TTC549 (cell line): ENCODE measurements at regions not wholly inside any gene's neighbourhood (a gene's known extent, or its start where the extent isn't known, plus 50 kb on each side); places are given as distances from the start of the nearest gene placed in this dataset.

Experiments used
- FAIRE-seq: peaks from 2 replicates; lab custom pipeline; 2012; peaks lifted over from hg19 to GRCh38; lab: Jason Lieb, UNC

- no peak for FAIRE-seq
Measured at GRCh38 chr1:56442290-56442877, 137.0 kb downstream of the PLPP3 start.

- FAIRE-seq = no peak
Measured at GRCh38 chr1:56441601-56442000, 137.8 kb downstream of the PLPP3 start.

GRCh38 chr1:56439610-56440264 is 139.6 kb downstream of the PLPP3 start:
- FAIRE-seq = no peak

- no peak for FAIRE-seq
Measured at GRCh38 chr1:56438901-56439551, 140.3 kb downstream of the PLPP3 start.

- no peak for FAIRE-seq
Measured at GRCh38 chr1:56437959-56438358, 141.4 kb downstream of the PLPP3 start.

- no peak for FAIRE-seq
Measured at GRCh38 chr1:56436912-56437417, 142.4 kb downstream of the PLPP3 start.

- no peak for FAIRE-seq
Measured at GRCh38 chr1:56436296-56436695, 143.1 kb downstream of the PLPP3 start.

GRCh38 chr1:56435434-56436262 is 143.7 kb downstream of the PLPP3 start:
- no peak for FAIRE-seq

GRCh38 chr1:56434740-56435139 is 144.6 kb downstream of the PLPP3 start:
- no peak for FAIRE-seq

- no peak for FAIRE-seq
Measured at GRCh38 chr1:56434025-56434424, 145.3 kb downstream of the PLPP3 start.

GRCh38 chr1:56433056-56433577 is 146.2 kb downstream of the PLPP3 start:
- FAIRE-seq = no peak

- no peak for FAIRE-seq
Measured at GRCh38 chr1:56432166-56432971, 147.0 kb downstream of the PLPP3 start.

- FAIRE-seq = no peak
Measured at GRCh38 chr1:56430141-56430839, 149.1 kb downstream of the PLPP3 start.

- FAIRE-seq = no peak
Measured at GRCh38 chr1:56429288-56429687, 150.1 kb downstream of the PLPP3 start.

GRCh38 chr1:56426587-56427381 is 152.6 kb downstream of the PLPP3 start:
- no peak for FAIRE-seq

- no peak for FAIRE-seq
Measured at GRCh38 chr1:56425494-56426037, 153.8 kb downstream of the PLPP3 start.

- FAIRE-seq = no peak
Measured at GRCh38 chr1:56424744-56425493, 154.4 kb downstream of the PLPP3 start.

- no peak for FAIRE-seq
Measured at GRCh38 chr1:56423716-56424115, 155.6 kb downstream of the PLPP3 start.

- no peak for FAIRE-seq
Measured at GRCh38 chr1:56418151-56418631, 161.2 kb downstream of the PLPP3 start.
